ENCODE measurements at regions not wholly inside any gene's neighbourhood (a gene's known extent, or its start where the extent isn't known, plus 50 kb on each side); places are given as distances from the start of the nearest gene placed in this dataset.

- no peaks in the 10 kb centered on the region for H3K9me3 ChIP-seq
- H3K27ac ChIP-seq: no peak overlapping the region
- intact Hi-C loops (cut with DNase I): no loop called here
- ATAC-seq: no peak
- no peak overlapping the region for H3K4me3 ChIP-seq
- no peak for DNase-seq
- no peaks in the 10 kb centered on the region for H3K4me1 ChIP-seq
- no peaks in the 10 kb centered on the region for H3K27me3 ChIP-seq
- TF ChIP-seq, protein P1, sequence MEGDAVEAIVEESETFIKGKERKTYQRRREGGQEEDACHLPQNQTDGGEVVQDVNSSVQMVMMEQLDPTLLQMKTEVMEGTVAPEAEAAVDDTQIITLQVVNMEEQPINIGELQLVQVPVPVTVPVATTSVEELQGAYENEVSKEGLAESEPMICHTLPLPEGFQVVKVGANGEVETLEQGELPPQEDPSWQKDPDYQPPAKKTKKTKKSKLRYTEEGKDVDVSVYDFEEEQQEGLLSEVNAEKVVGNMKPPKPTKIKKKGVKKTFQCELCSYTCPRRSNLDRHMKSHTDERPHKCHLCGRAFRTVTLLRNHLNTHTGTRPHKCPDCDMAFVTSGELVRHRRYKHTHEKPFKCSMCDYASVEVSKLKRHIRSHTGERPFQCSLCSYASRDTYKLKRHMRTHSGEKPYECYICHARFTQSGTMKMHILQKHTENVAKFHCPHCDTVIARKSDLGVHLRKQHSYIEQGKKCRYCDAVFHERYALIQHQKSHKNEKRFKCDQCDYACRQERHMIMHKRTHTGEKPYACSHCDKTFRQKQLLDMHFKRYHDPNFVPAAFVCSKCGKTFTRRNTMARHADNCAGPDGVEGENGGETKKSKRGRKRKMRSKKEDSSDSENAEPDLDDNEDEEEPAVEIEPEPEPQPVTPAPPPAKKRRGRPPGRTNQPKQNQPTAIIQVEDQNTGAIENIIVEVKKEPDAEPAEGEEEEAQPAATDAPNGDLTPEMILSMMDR (IDR thresholded peaks at IDR 0.05): no peak
- no peaks in the 10 kb centered on the region for H3K36me3 ChIP-seq
Measured at GRCh38 chr1:71264039-71264438, 183.2 kb upstream of the ZRANB2 start.

DNA sequence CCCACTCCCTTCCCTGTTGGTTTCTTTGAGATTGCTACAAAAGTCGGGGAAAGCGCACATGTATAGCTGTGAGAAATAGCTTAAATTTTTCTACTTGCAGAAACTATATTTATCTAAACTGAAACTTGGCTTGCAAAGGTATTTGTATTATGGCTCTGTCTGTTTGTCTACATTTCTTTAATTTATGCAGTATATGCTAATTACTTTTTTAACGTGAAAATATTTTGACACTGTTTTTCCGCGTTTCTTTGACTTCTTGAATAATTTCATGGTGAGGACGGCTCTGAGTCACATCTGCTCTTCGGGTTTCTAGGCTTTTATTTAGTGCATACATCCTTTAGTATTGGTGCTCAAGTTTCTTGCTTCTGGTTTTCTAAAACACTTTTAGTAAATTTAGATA lies 182.1 kb upstream of the ZRANB2 start:
- Histone ChIP-seq H3K4me3 (no peak overlapping the region), H3K27me3 (no peaks in the 10 kb centered on the region), H3K9me3 (no peaks in the 10 kb centered on the region), H3K27ac (no peak overlapping the region), H3K4me1 (no peaks in the 10 kb centered on the region), H3K36me3 (no peaks in the 10 kb centered on the region)
- ATAC-seq (no peak), DNase-seq (no peak)
- intact Hi-C loops (cut with DNase I): no loop called here
- TF ChIP-seq, protein P1 (IDR thresholded peaks at IDR 0.05): no peak

DNA sequence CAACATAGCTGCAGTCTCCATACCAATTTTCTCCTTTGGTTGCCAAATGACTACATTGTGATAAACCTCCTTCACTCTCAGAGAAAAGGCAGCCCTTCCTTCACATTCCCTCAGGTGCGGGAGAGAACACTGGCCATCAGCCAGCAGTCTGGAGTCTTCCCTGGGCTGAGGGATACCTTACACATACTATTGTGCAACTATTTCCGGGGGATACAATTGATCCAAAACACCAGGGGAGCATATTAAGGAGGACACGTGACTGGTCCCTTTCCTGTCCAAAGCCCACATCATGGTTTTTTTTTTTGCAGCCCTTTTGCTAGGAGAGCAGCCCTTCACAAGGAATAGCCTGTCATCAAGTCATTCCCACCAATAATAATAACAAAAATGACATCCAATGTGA lies 172.1 kb upstream of the ZRANB2 start:
- Histone ChIP-seq H3K9me3 (no peaks in the 10 kb centered on the region), H3K27ac (no peak overlapping the region), H3K4me3 (no peak overlapping the region), H3K36me3 (no peaks in the 10 kb centered on the region), H3K4me1 (no peaks in the 10 kb centered on the region), H3K27me3 (no peaks in the 10 kb centered on the region)
- TF ChIP-seq, protein P1 (IDR thresholded peaks at IDR 0.05): no peak
- intact Hi-C loops (cut with DNase I): no loop called here
- ATAC-seq (no peak), DNase-seq (no peak)

- no peak overlapping the region for H3K4me3 ChIP-seq
- TF ChIP-seq, protein P1 (IDR thresholded peaks at IDR 0.05): no peak
- no peaks in the 10 kb centered on the region for H3K27me3 ChIP-seq
- ATAC-seq (no peak), DNase-seq (no peak)
- intact Hi-C loops (cut with DNase I): no loop called here
- H3K36me3 ChIP-seq: no peaks in the 10 kb centered on the region
- H3K27ac ChIP-seq: no peak overlapping the region
- H3K4me1 ChIP-seq: no peaks in the 10 kb centered on the region
- H3K9me3 ChIP-seq: no peaks in the 10 kb centered on the region
Measured at GRCh38 chr1:71245246-71245645, 164.4 kb upstream of the ZRANB2 start.

- intact Hi-C loops (cut with DNase I): no loop called here
- no peaks in the 10 kb centered on the region for H3K4me1 ChIP-seq
- no peak overlapping the region for H3K4me3 ChIP-seq
- no peaks in the 10 kb centered on the region for H3K27me3 ChIP-seq
- no peak for ATAC-seq
- no peaks in the 10 kb centered on the region for H3K9me3 ChIP-seq
- H3K27ac ChIP-seq: no peak overlapping the region
- no peak for DNase-seq
- TF ChIP-seq, protein P1 (IDR thresholded peaks at IDR 0.05): no peak
- no peaks in the 10 kb centered on the region for H3K36me3 ChIP-seq
Measured at GRCh38 chr1:71242239-71242638, 161.4 kb upstream of the ZRANB2 start.

GRCh38 chr1:71240656-71241055 lies 159.8 kb upstream of the ZRANB2 start:
- TF ChIP-seq, protein P1 (IDR thresholded peaks at IDR 0.05): no peak
- Histone ChIP-seq H3K27me3 (no peaks in the 10 kb centered on the region), H3K9me3 (no peaks in the 10 kb centered on the region), H3K4me1 (no peaks in the 10 kb centered on the region), H3K4me3 (no peak overlapping the region), H3K36me3 (no peaks in the 10 kb centered on the region), H3K27ac (no peak overlapping the region)
- intact Hi-C loops (cut with DNase I): no loop called here
- ATAC-seq (no peak), DNase-seq (no peak)
